HUDEP-2 (cell line): ENCODE measurements at regions not wholly inside any gene's neighbourhood (a gene's known extent, or its start where the extent isn't known, plus 50 kb on each side); places are given as distances from the start of the nearest gene placed in this dataset.

Experiments used
- DNase-seq, 76 experiments: peaks; one replicate each; lab custom pipeline; 2025; ENCODE audit not compliant: unreplicated experiment in 76 of 76; lab: John Stamatoyannopoulos, UW

DNA sequence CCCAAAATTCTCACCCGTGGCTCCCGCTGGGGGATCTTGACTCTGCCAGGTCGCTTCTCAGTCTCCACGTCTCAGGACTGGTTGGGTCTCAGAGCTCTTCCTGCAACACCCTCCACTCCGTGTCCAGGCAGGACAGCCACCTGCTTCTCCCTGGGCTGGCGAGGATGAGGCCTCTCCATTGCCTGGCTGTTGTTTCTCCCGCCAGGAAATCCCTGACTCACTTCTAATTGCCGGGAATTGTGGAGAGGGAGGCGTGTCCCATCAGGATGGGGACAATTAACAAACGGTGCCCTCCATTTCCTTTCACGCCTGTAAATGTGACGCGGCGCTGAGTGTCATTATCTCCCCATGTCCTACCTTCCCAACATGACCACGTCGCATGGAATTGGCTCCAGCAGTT is 204.5 kb downstream of the RBFOX3 start:
- DNase-seq = no peak

DNA sequence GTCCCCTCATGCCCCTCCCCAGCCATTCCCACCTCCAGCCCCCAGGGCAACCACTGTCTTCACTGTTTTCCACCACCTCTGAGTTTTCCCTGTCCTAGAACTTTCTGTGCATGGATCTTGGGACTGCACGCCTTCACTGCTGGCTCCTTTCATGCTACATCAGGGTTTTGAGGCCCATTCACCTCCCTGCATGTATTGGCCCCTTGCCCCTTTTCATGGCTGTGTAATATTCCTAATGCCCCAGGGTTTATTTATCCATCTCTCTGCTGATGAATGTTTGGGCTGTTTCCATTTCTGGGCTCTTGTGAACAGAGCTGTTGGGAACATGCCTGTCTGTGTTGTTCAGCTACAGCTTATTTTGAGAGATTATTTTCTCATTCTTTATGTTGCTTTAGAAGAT is 205.0 kb downstream of the RBFOX3 start:
- DNase-seq = no peak

DNA sequence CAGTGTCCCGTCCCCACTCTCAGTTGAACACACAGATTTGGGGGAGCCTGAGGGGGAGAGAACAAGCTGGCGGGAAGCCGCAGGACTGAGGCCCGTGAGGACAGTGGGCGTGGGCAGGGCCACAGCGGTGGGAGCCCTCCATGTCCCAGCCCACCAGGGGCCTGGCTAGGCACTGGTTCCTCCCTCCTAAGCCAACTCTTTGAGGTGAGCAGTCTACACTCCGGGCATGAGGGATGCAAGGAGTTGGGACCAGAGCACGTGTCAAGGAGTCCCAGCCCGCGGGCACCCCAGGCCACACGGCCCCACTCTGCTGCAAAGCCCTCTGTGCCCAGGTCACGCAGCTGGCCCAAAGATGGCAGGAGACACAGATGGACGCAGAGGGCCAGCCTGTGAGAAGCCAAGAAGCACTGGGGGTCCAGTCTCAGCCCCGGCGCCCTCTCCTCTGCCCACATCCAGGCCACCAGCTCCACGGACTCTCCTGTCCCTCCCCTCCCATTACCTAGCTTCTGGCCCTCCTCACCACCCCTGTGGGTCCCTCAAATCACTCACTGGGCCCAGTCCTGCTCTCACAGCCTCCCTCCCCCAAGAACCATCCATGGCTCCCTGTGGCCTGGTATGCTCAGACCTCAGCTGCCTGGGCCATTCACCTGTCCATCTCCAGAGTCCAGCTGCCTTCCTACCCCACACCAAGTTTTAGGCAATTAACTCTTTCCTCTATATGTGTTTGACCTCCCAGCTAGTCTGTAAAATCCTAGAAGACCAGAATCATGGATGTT is 206.5 kb downstream of the RBFOX3 start:
- DNase-seq = no peak

DNA sequence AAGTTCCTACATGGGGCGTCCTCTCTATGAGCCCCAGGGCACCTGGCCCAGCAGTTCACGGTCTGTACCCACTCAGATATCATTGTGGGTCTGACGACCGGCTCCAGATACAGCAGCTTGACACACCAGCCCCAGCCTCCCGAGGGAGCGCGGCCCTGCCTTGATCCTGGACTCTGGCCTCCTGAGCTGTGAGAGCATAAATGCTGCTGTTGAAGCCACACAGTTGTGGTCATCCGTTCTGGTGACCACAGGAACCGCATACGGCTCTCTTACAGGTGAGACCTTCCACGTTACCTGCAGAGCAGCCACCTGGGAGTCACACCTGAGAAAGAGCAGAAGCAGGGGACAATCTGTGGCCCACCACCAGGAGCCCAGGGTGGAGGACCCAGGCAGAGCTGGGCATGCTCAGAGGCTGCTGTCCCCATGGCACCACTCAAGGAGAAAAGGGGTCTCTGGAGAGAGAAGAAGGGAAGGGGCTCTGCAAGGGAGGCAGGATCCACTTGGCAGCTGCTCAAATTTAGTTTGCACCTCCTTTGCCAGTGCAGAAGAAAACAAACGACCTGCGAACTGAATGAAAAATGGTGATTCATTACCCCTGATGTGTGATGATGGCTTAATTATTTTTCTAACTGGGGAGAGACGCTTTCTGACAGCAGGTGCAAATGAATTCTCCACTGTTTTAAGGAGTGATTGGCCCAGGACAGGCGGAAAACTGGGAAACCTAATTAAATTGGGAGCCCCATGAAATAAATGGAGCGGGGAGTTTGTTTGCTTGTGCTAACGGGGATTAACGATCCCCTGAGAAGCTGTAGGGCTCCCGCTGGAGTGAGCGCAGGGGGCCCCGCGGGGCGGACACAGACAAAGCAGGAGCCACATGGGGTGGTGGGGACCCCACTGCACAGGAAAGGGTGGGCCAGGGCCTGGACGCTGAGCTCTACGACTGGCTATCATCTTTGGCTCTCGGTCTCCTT is 208.9 kb downstream of the RBFOX3 start:
- DNase-seq = no peak

DNA sequence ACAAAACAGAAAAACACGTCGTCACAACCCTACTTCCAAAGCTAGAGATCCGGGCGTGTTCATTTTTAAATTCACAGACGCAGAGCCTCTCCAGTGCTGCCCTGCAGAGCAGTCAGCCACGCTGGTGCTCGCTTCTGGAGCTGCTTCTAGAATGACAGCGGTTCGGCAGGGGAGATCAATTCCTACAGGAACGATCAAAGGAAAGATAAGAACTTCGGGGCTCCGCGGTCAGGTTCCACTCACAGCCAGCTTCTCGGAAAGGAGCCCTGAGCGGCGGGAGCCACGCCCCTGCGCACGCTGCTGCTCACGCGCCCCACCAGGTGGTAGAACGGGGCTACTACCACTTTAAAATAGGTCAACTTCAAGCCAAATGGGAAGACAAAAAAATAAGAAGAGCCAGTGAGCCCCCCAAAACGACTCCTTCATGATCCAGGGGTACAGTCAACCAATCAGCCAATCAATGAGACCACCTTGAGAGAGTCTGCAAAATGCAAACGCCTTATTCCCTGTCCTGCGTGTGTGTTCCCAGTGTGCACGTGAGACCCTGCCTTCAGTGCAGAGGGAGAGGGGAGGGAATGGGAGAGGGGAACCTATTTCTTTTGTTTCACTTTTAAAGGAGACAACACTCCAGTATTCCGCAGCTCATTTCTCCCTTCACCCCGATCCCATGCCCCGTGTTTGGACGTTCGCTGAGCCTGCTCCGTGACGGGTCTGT is 209.7 kb downstream of the RBFOX3 start:
- DNase-seq = peak in 51 of 76 experiments; percentile 2 to 66 (median 36)

DNA sequence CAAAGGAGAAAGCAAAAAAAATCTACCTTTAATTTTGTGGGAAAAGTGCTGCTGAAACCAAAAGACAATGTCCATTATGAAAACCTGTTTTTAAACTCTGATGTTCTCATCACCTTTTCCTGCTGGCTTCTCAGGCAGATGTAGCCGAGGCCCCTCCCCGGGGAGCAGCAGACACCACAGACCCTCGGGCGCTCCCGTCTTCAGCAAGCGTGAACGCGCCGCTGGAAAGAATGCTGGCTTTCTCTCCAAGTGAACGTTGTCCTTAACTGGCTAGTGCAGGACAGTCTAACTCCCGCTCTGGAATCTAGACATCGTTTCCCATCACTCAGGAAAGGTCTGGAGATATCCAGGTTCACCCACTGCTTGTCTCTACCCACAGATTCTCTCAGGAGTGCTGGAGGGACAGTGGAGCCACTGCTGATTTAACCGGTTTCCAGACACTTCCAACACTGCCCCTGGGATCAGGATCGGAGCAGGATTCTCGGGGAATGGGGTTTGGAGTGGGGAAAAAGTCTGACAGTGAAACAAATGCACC is 211.2 kb downstream of the RBFOX3 start:
- no peak for DNase-seq

DNA sequence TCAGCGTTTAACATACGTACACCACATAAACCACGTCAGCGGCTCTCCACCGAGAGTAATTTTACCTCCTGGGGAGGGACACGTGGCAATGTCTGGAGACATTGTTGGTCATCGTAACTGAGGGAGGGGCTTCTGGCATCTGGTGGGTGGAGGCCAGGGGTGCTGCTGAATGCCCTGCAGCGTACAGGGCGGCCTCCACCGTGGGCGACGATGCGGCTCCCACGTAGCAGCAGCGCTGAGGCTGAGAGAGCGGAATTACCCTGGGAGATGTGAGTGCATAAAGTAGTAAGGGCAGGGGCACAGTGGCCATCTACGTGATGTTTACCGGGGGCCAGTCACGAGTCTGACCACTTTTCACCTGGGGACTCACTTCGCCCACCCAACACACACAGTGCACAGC is 212.4 kb downstream of the RBFOX3 start:
- DNase-seq = no peak

DNA sequence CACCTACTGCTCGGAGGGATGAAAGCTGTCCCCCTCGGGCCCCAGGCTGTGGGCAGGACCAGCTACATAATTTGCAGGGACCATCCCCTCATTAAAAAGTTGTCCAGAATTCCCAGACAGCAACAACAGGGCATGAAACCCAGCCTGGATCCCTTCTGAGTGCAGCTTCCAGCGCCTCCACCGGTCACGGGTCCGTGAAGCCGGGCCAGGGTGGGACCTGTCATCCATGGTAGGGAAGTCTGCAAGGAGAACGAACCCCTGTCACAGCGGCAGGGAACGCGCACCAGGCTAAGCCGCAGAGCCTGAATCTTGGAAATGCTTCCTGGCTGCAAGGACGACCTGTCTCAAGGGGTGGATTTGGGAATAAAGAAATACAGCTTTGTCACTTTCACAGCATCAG is 214.2 kb downstream of the RBFOX3 start:
- no peak for DNase-seq

DNA sequence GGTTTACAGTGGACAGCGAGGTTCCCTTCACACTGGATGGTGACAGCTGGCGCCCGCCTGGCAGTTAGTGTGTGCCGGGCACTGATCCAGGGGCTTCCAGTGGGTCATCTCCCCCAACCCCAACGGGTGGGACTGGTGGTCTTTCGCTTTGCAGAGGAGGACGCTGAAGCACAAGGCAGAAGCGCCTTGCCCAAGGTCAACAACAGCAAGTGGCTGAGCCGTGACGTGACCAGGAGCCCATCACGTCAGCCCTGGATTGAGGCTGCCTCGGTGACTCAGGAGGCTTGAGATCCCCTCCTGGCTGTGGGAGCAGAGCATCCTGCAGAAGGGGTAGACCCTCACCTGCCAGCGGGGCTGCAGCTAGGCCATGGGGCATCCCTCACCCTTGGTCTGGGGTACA is 215.3 kb downstream of the RBFOX3 start:
- no peak for DNase-seq

DNA sequence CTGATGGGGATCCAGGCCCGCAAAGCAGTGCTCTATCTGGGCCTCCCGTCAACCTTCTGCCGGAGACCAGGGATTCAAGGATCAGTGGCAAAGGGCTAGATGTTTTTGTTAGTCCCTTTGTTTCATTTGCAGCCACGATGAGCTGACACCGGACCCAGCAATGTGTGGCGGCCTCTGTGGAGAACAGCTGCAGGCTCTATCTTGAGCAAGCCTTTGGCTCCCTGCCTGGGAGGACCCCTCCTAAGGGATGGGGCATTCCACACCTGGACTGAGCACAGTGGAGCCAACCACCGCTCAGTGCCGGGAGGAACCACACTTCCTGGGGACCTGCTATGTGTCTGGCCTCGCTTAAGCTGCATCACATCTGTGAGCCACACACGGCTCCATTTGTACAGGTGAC is 215.8 kb downstream of the RBFOX3 start:
- no peak for DNase-seq

DNA sequence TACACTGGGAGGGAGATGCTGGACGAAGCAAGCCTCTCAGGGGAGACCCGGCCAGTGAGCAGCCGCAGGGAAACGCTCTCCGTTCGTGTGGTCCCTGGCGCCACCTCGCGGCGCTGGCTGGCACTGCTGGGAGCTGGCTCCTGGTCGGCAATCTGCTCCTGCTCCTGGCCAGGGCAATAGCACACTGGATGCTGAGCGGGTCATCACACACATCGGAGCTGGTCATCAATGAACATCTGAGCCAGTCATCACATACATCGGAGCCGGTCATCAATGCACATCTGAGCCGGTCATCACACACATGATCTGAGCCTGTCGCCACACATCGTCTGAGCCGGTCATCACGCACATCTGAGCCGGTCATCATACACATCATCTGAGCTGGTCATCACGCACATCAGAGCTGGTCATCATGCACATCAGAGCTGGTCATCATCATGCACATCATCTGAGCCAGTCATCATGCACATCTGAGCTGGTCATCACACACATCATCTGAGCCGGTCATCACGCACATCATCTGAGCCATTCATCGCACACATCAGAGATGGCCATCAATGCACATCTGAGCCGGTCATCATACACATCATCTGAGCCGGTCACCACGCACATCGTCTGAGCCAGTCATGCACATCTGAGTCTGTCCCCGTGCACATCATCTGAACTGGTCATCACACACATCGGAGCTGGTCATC is 217.3 kb downstream of the RBFOX3 start:
- peak in 53 of 76 experiments; percentile 4 to 74 (median 40) for DNase-seq

DNA sequence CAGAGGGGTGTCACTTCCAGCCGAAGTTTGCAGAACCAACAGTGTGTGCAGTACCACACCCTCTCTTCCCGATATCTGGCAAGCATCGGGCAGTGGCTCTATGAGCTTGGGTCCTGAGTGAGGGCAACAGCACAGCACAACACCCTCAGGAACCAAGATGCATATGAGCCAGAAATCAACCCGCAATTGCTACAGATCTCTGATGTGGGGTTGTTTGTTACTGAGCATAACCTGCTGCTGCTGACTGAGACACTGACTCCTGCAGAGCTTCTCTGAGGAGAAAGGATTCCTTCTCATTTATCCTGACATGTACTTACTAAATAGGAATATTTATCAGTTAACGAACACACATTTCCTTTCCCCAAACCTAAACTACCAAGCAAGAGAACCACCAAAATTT is 218.3 kb downstream of the RBFOX3 start:
- no peak for DNase-seq

DNA sequence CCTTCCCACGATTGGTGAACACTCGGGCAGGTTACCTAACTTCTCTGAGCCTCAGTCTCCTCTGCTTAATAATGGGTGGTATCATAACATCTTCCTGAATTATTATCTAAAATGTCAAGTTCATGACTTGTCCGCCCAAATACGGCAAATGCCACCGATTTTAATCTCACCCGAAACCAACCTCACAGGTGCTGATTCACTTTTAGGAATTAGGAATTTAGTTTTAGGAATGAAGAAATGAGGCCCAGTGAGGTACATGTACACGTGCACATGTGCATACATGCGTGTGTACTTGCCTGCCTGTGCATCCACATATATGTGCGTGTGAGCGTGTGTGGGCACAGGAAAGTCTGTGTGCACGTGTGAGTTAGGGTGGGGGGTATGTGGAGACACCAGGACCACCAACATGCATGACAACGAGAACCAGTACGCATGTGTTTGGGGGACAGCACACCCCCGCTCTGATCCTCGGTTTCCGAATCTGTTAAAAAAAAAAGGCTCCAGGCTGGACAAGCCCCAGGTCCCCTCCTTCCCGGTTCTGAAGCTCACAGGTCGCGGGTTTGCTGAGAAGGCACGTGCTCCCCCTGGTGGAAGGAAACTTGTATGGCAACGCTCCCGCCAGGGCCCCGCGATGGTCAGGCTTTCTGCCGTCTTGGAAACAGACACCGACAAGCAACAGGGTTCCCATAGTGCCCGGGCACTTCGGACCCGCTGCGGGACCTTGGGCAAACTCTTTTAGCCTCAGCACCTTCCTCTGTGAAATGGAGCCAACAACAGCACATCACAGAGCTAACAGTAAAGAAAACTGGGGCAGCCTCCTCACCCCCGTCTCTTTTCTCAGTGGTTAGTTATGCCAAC is 219.2 kb downstream of the RBFOX3 start:
- DNase-seq = peak in 45 of 76 experiments; percentile 1 to 71 (median 34)

DNA sequence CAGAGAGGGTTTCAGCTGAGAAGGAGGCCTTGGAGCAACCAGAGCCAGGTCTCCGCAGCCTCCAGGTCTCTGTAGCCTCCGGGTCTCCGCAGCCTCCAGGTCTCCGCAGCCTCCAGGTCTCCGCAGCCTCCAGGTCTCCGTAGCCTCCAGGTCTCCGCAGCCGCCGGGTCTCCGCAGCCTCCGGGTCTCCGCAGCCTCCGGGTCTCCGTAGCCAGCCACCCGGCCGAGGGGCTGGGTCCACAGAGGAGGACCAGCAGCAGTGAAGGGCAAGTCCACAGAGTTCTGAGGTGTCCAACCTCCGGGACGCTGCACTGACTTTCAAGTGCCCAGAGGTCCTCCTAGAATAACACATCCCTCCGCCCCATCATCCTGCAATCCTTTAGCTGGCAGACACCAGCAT is 221.0 kb downstream of the RBFOX3 start:
- DNase-seq = no peak

DNA sequence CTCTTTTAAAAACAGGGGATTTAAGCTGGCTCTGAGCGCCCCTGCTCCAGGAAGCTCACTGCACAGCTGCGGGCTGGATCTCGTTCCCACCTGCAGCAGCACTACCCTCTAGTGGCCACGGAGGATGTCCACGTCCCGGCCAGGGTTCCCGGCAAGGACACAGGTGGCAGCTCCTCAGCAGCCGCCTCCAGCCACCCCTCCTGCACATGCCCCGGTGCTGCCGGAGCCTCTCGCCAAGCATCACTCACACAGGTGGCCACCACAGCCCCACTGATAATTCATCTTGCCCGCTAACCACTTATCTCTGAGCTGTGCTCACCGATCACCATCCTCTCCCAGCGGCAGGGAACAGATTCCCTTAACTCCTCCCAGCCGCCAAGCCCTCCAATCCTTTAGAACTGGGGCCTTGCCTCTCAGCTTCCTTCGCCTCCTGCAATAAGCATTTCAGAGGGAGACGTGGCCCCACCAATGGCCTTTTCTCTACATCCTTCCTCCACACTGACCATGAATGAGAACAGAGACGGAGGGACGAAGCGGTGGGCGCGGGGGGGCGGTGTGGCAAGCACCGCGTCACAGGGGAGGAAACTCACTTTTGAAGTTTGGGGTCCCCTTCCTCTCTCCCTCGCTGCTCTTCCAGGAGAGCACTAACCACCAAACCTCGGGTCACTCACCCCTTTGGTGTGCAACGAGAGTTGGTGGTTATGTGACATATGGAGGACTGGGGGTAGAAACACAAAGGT is 222.1 kb downstream of the RBFOX3 start:
- peak in 25 of 76 experiments; percentile 0 to 44 (median 11) for DNase-seq

DNA sequence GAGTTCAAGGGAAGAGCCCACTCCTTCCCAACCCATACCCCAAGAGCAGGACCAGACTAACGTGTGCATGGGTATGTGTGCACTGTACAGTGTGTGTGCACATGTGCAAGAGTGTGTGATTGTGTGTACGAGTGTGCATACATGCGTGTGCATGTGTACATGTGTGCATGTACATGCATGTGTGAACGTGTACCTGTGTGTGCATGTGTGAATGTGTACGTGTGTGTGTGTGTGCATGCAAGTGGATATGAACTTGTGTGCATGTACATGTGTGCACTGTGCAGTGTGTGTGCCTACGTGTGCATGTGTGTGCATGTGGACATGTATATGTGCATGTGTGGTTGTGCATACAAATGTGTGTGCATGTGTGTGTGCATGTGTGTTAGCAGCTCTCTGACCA is 223.1 kb downstream of the RBFOX3 start:
- DNase-seq = no peak

DNA sequence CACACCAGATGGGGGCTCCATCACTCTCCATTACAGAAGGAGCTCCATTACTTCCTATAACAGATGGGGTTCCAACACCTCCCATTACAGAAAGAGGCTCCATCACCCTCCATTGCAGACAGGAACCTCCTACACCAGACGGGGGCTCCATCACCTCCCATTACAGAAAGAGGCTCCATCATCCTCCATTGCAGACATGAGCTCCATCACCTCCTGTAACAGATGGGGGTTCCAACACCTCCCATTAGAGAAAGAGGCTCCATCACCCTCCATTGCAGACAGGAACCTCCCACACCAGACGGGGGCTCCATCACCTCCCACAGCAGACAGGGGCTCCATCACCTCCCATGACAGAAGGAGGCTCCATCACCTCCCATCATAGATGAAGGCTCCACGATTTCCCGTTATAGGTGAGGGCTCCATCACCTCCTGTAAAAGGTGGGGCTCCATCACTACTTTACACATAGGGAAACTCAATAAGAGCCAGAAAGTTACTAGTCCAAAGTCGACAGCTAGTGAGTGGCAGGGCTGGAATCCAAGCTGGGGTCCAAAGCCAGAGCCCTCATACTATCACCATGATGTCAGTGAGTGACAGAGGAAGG is 224.8 kb downstream of the RBFOX3 start:
- no peak for DNase-seq

DNA sequence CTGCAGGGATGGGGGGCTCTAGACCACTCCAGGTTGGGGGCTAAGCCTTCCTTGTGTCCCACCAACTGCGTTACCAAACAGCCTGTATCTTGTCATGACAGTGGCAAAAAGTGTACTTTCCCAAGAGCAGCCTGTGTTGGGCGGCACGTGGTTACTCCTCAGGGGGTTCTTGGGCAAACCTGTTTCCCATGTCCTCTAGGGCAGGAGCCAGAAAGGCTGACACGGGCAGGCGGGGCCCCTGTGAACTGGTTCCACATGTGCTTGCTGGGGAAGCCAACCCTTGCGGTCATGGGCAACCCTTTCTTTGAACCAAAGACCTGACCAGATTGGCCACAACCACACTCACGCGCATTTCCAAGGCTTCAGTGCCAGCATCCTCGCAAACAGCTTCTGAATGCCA is 228.5 kb downstream of the RBFOX3 start:
- no peak for DNase-seq
